ENCODE measurements at regions not wholly inside any gene's neighbourhood (a gene's known extent, or its start where the extent isn't known, plus 50 kb on each side); places are given as distances from the start of the nearest gene placed in this dataset.

- Histone ChIP-seq H3K4me1 (ENCODE audit: insufficient read depth, insufficient read length) (no peaks in the 10 kb centered on the region), H3K4me3 (ENCODE audit: insufficient read length, low read depth) (no peak overlapping the region), H3K9ac (ENCODE audit: insufficient read length, low read depth) (no peak overlapping the region), H3K36me3 (ENCODE audit: insufficient read depth, insufficient read length, low read length) (no peaks in the 10 kb centered on the region), H3K27me3 (ENCODE audit: insufficient read depth, insufficient read length) (peaks cover 74% of the 10 kb centered on the region), H3K9me3 (ENCODE audit: insufficient read depth, low read length) (no peaks in the 10 kb centered on the region)
- peak; percentile 71 for DNase-seq (ENCODE audit: low read depth, low spot score)
- no peak for TF ChIP-seq ZNF274 (IDR thresholded peaks at IDR 0.05; ENCODE audit: low read depth, low read length)
- TF ChIP-seq SUZ12 (IDR thresholded peaks at IDR 0.05; ENCODE audit: extremely low read depth, insufficient read depth, insufficient read length), result no peak
- TF ChIP-seq YY1 (IDR thresholded peaks at IDR 0.05; ENCODE audit: insufficient read depth, insufficient read length), result no peak
Measured at GRCh38 chr15:60118146-60118545, 114.0 kb downstream of the FOXB1 start.

GRCh38 chr15:60118626-60119025 lies 114.5 kb downstream of the FOXB1 start:
- H3K4me1 ChIP-seq (ENCODE audit: insufficient read depth, insufficient read length), result no peaks in the 10 kb centered on the region
- no peak for TF ChIP-seq SUZ12 (IDR thresholded peaks at IDR 0.05; ENCODE audit: extremely low read depth, insufficient read depth, insufficient read length)
- TF ChIP-seq YY1 (IDR thresholded peaks at IDR 0.05; ENCODE audit: insufficient read depth, insufficient read length), result no peak
- TF ChIP-seq ZNF274 (IDR thresholded peaks at IDR 0.05; ENCODE audit: low read depth, low read length), result no peak
- H3K9ac ChIP-seq (ENCODE audit: insufficient read length, low read depth), result no peak overlapping the region
- H3K4me3 ChIP-seq (ENCODE audit: insufficient read length, low read depth), result no peak overlapping the region
- H3K36me3 ChIP-seq (ENCODE audit: insufficient read depth, insufficient read length, low read length), result no peaks in the 10 kb centered on the region
- H3K9me3 ChIP-seq (ENCODE audit: insufficient read depth, low read length), result no peaks in the 10 kb centered on the region
- H3K27me3 ChIP-seq (ENCODE audit: insufficient read depth, insufficient read length), result peaks cover 74% of the 10 kb centered on the region
- DNase-seq (ENCODE audit: low read depth, low spot score), result no peak

GRCh38 chr15:60119101-60119500 lies 115.0 kb downstream of the FOXB1 start:
- peaks cover 75% of the 10 kb centered on the region for H3K27me3 ChIP-seq (ENCODE audit: insufficient read depth, insufficient read length)
- no peaks in the 10 kb centered on the region for H3K9me3 ChIP-seq (ENCODE audit: insufficient read depth, low read length)
- DNase-seq (ENCODE audit: low read depth, low spot score), result no peak
- no peaks in the 10 kb centered on the region for H3K36me3 ChIP-seq (ENCODE audit: insufficient read depth, insufficient read length, low read length)
- no peaks in the 10 kb centered on the region for H3K4me1 ChIP-seq (ENCODE audit: insufficient read depth, insufficient read length)
- no peak overlapping the region for H3K4me3 ChIP-seq (ENCODE audit: insufficient read length, low read depth)
- H3K9ac ChIP-seq (ENCODE audit: insufficient read length, low read depth), result no peak overlapping the region
- TF ChIP-seq SUZ12 (IDR thresholded peaks at IDR 0.05; ENCODE audit: extremely low read depth, insufficient read depth, insufficient read length), result no peak
- no peak for TF ChIP-seq ZNF274 (IDR thresholded peaks at IDR 0.05; ENCODE audit: low read depth, low read length)
- TF ChIP-seq YY1 (IDR thresholded peaks at IDR 0.05; ENCODE audit: insufficient read depth, insufficient read length), result no peak

- DNase-seq (ENCODE audit: low read depth, low spot score), result peak; percentile 42
- Histone ChIP-seq H3K36me3 (ENCODE audit: insufficient read depth, insufficient read length, low read length) (no peaks in the 10 kb centered on the region), H3K4me1 (ENCODE audit: insufficient read depth, insufficient read length) (no peaks in the 10 kb centered on the region), H3K9me3 (ENCODE audit: insufficient read depth, low read length) (no peaks in the 10 kb centered on the region), H3K9ac (ENCODE audit: insufficient read length, low read depth) (no peak overlapping the region), H3K4me3 (ENCODE audit: insufficient read length, low read depth) (no peak overlapping the region), H3K27me3 (ENCODE audit: insufficient read depth, insufficient read length) (peaks cover 74% of the 10 kb centered on the region)
- TF ChIP-seq ZNF274 (IDR thresholded peaks at IDR 0.05; ENCODE audit: low read depth, low read length) (no peak), SUZ12 (IDR thresholded peaks at IDR 0.05; ENCODE audit: extremely low read depth, insufficient read depth, insufficient read length) (no peak), YY1 (IDR thresholded peaks at IDR 0.05; ENCODE audit: insufficient read depth, insufficient read length) (no peak)
Measured at GRCh38 chr15:60120100-60120499, 116.0 kb downstream of the FOXB1 start.

- TF ChIP-seq ZNF274 (IDR thresholded peaks at IDR 0.05; ENCODE audit: low read depth, low read length) (no peak), SUZ12 (IDR thresholded peaks at IDR 0.05; ENCODE audit: extremely low read depth, insufficient read depth, insufficient read length) (no peak), YY1 (IDR thresholded peaks at IDR 0.05; ENCODE audit: insufficient read depth, insufficient read length) (no peak)
- H3K9ac ChIP-seq (ENCODE audit: insufficient read length, low read depth), result no peak overlapping the region
- H3K4me1 ChIP-seq (ENCODE audit: insufficient read depth, insufficient read length), result no peaks in the 10 kb centered on the region
Measured at GRCh38 chr15:60121845-60122244, 117.7 kb downstream of the FOXB1 start.

GRCh38 chr15:60122691-60123090 lies 118.6 kb downstream of the FOXB1 start:
- Histone ChIP-seq H3K4me3 (ENCODE audit: insufficient read length, low read depth) (no peak overlapping the region), H3K27me3 (ENCODE audit: insufficient read depth, insufficient read length) (peaks cover 66% of the 10 kb centered on the region), H3K9me3 (ENCODE audit: insufficient read depth, low read length) (no peaks in the 10 kb centered on the region), H3K9ac (ENCODE audit: insufficient read length, low read depth) (no peak overlapping the region), H3K4me1 (ENCODE audit: insufficient read depth, insufficient read length) (no peaks in the 10 kb centered on the region), H3K36me3 (ENCODE audit: insufficient read depth, insufficient read length, low read length) (no peaks in the 10 kb centered on the region)
- no peak for DNase-seq (ENCODE audit: low read depth, low spot score)
- no peak for TF ChIP-seq YY1 (IDR thresholded peaks at IDR 0.05; ENCODE audit: insufficient read depth, insufficient read length)
- no peak for TF ChIP-seq SUZ12 (IDR thresholded peaks at IDR 0.05; ENCODE audit: extremely low read depth, insufficient read depth, insufficient read length)
- TF ChIP-seq ZNF274 (IDR thresholded peaks at IDR 0.05; ENCODE audit: low read depth, low read length), result no peak

More at GRCh38 chr15:60121845-60122244, 117.7 kb downstream of the FOXB1 start:
- no peaks in the 10 kb centered on the region for H3K9me3 ChIP-seq (ENCODE audit: insufficient read depth, low read length)
- no peaks in the 10 kb centered on the region for H3K36me3 ChIP-seq (ENCODE audit: insufficient read depth, insufficient read length, low read length)
- no peak overlapping the region for H3K4me3 ChIP-seq (ENCODE audit: insufficient read length, low read depth)
- H3K27me3 ChIP-seq (ENCODE audit: insufficient read depth, insufficient read length), result peaks cover 72% of the 10 kb centered on the region
- DNase-seq (ENCODE audit: low read depth, low spot score), result no peak

GRCh38 chr15:60124460-60125070 lies 120.5 kb downstream of the FOXB1 start:
- H3K36me3 ChIP-seq (ENCODE audit: insufficient read depth, insufficient read length, low read length), result no peaks in the 10 kb centered on the region
- DNase-seq (ENCODE audit: low read depth, low spot score), result no peak
- no peak for TF ChIP-seq ZNF274 (IDR thresholded peaks at IDR 0.05; ENCODE audit: low read depth, low read length)
- no peak for TF ChIP-seq YY1 (IDR thresholded peaks at IDR 0.05; ENCODE audit: insufficient read depth, insufficient read length)
- TF ChIP-seq SUZ12 (IDR thresholded peaks at IDR 0.05; ENCODE audit: extremely low read depth, insufficient read depth, insufficient read length), result no peak
- peaks cover 58% of the 10 kb centered on the region for H3K27me3 ChIP-seq (ENCODE audit: insufficient read depth, insufficient read length)
- no peaks in the 10 kb centered on the region for H3K9me3 ChIP-seq (ENCODE audit: insufficient read depth, low read length)
- no peak overlapping the region for H3K4me3 ChIP-seq (ENCODE audit: insufficient read length, low read depth)
- H3K9ac ChIP-seq (ENCODE audit: insufficient read length, low read depth), result no peak overlapping the region
- H3K4me1 ChIP-seq (ENCODE audit: insufficient read depth, insufficient read length), result peaks cover 2% of the 10 kb centered on the region
